HepG2 (cell line): ENCODE measurements at regions not wholly inside any gene's neighbourhood (a gene's known extent, or its start where the extent isn't known, plus 50 kb on each side); places are given as distances from the start of the nearest gene placed in this dataset.

Source experiments
- CHCHD3 ChIP-seq: sonication (generic); formaldehyde crosslinking; IDR thresholded peaks from 2 replicates; pipeline ENCODE4 v1.8.0; 2022; ENCODE audit warnings: mild to moderate bottlenecking, missing genetic modification reagents, moderate library complexity
- REPIN1 ChIP-seq: sonication (generic); formaldehyde crosslinking; IDR thresholded peaks from 2 replicates; pipeline ENCODE4 v1.8.0; 2022; ENCODE audit warnings: missing genetic modification reagents, low read depth, mild to moderate bottlenecking, borderline replicate concordance

DNA sequence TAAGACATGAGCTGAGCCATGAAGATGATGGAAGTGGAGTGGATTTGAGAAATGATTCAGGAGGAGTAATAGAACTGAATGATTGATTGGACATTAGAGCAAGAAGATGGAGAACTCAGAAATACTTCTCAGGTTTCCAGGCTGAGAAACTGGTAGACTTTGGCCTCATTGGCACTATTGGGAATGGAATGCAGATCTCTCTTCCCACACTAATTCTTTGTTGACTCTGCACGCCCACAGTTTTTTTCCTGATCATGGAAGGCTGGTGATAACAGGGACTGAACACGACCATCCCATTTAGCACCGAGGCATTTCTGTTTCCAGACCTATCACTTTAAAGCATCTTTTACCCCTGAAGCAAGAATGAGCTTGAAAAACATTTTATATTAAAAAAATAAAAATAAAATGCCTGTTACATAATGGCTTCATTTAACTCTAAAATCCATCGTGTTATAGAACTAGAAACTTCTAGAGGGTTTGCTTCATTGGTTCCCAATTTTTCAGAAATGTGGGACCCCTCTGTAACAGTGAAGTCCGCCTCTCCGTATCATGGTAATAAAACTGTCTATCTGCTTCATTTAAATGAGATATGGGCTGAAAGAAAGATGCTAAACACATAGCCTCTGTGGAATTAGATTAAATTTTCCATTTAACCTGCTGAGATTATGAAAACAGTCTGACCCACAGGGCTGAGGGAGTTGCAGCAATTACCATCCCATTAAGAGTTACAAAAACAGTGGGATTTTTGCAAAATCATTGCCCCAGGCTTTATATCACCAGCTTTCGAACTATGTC is 562.0 kb upstream of the CFAP20DC start:
- no peak for TF ChIP-seq REPIN1 (CRISPR knock-in tag)
- no peak for TF ChIP-seq CHCHD3
